PFSK-1 (cell line): ENCODE measurements at regions not wholly inside any gene's neighbourhood (a gene's known extent, or its start where the extent isn't known, plus 50 kb on each side); places are given as distances from the start of the nearest gene placed in this dataset.

Experiments
- FOXP2 ChIP-seq: optimal IDR thresholded peaks from 2 replicates; pipeline ENCODE3; 2011; ENCODE audit warnings: borderline replicate concordance, control low read depth, inconsistent platforms; ENCODE audit not compliant: insufficient read depth; ENCODE audit errors: extremely low read length, extremely low read depth
- POLR2AphosphoS5 ChIP-seq: IDR thresholded peaks from 2 replicates; pipeline ENCODE4 v1.6.1; 2012; ENCODE audit warnings: low read depth, mild to moderate bottlenecking, control low read depth, low read length, moderate library complexity
- SIN3A ChIP-seq: IDR thresholded peaks from 2 replicates; pipeline ENCODE4 v1.6.1; 2012; ENCODE audit warnings: mild to moderate bottlenecking, low read length, moderate library complexity, borderline replicate concordance; ENCODE audit not compliant: insufficient read depth
- TAF1 ChIP-seq: IDR thresholded peaks from 2 replicates; pipeline ENCODE4 v1.6.1; 2012; ENCODE audit warnings: low read length, control low read depth, borderline replicate concordance; ENCODE audit not compliant: insufficient read depth
- TF ChIP-seq, protein P1 (sequence below), 2 experiments: IDR thresholded peaks; 2 replicates each; pipeline versions ENCODE4 v1.6.1 to v1.8.0; 2011 to 2012; ENCODE audit warnings: low read depth in 2 of 2, low read length in 2 of 2, control low read depth in 1 of 2, inconsistent platforms in 1 of 2, mild to moderate bottlenecking in 1 of 2, moderate library complexity in 1 of 2; ENCODE audit not compliant: insufficient read depth in 1 of 2

- TF ChIP-seq, protein P1, sequence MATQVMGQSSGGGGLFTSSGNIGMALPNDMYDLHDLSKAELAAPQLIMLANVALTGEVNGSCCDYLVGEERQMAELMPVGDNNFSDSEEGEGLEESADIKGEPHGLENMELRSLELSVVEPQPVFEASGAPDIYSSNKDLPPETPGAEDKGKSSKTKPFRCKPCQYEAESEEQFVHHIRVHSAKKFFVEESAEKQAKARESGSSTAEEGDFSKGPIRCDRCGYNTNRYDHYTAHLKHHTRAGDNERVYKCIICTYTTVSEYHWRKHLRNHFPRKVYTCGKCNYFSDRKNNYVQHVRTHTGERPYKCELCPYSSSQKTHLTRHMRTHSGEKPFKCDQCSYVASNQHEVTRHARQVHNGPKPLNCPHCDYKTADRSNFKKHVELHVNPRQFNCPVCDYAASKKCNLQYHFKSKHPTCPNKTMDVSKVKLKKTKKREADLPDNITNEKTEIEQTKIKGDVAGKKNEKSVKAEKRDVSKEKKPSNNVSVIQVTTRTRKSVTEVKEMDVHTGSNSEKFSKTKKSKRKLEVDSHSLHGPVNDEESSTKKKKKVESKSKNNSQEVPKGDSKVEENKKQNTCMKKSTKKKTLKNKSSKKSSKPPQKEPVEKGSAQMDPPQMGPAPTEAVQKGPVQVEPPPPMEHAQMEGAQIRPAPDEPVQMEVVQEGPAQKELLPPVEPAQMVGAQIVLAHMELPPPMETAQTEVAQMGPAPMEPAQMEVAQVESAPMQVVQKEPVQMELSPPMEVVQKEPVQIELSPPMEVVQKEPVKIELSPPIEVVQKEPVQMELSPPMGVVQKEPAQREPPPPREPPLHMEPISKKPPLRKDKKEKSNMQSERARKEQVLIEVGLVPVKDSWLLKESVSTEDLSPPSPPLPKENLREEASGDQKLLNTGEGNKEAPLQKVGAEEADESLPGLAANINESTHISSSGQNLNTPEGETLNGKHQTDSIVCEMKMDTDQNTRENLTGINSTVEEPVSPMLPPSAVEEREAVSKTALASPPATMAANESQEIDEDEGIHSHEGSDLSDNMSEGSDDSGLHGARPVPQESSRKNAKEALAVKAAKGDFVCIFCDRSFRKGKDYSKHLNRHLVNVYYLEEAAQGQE (IDR thresholded peaks at IDR 0.05; ENCODE audit: insufficient read depth in 1 of 2, low read depth in 2 of 2, low read length in 2 of 2), result no peak
- TF ChIP-seq SIN3A (no peak), FOXP2 (no peak), POLR2AphosphoS5 (no peak), TAF1 (no peak)
Observed at GRCh38 chr3:110932567-110932966, 139.0 kb upstream of the NECTIN3 start.

GRCh38 chr3:110933821-110934426 lies 137.7 kb upstream of the NECTIN3 start:
- TF ChIP-seq SIN3A (no peak), TAF1 (no peak), FOXP2 (no peak), POLR2AphosphoS5 (no peak)
- TF ChIP-seq, protein P1 (IDR thresholded peaks at IDR 0.05; ENCODE audit: insufficient read depth in 1 of 2, low read depth in 2 of 2, low read length in 2 of 2), result no peak

DNA sequence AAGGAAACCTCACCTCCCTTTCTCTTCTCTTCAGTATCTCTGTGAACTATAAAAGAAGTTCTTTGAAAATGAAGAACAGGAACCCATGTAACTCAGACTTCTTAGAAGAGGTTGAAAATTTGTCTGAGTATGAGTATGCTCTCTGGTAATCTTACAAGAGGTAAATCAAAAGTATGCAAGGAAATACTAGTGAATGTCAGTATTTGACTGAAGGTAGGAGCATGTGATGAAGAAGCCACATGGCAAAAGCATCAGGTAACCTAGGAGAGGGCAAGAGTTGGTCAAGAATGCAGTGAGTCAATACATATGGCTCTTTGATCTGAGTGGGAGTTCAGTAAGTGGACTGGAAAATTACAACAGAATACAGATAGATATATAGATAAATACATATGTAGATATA lies 133.0 kb upstream of the NECTIN3 start:
- TF ChIP-seq FOXP2, result no peak

DNA sequence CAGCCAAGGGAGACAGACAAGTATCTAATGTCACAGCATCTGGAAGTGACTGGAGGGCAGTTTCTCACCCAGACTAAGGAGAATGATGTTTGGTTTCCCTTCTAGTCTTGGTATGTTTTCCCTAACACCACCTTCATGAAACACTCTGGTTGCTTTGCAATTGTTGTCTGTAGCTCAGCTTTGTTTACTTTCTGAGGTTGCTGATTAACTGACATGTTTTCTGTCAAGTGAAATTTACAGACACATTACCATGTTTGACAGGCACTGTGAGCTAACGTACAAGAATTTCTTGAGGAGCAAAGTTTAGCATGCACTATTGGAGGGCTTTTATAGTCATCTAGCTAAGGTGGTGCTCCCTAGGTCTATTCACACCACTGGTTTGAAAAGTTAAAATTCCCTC lies 131.6 kb upstream of the NECTIN3 start:
- TF ChIP-seq, protein P1 (IDR thresholded peaks at IDR 0.05; ENCODE audit: insufficient read depth in 1 of 2, low read depth in 2 of 2, low read length in 2 of 2), result no peak
- TF ChIP-seq POLR2AphosphoS5 (no peak), TAF1 (no peak), SIN3A (no peak), FOXP2 (no peak)

DNA sequence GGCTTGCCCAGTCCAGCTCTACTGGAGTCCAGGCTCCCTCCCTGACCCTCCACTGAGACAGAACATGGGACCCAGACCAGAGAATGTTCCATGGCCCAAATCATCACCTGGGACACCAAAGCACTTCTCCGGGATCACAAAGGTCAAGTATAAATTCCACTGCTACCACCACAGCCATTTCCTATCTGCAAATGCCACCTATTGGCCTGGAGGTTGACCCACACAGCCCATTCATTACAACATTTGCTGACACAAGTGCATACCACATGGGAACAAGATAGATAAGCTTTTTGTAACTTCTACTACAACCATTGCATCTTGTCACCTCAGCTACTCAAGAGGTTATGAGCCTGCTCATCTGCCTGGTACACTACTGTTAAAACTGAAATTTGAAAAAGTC lies 126.8 kb upstream of the NECTIN3 start:
- TF ChIP-seq SIN3A (no peak), FOXP2 (no peak), TAF1 (no peak), POLR2AphosphoS5 (no peak)

DNA sequence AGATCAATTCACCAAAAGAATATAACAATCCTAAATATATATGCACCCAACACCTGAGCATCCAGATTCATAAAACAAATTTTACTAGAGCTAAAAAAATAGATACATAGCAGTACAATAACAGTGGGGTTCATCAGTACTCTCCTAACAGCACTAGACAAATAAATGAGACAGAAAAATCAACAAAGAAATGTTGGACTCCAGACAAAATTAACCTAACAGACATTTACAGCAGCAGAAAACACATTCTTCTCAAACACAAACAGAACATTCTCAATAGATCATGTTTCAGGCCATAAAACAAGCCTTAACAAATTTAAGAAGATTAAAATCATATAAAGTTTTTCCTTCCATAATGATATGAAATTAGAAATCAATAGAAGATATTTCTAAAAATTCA lies 124.8 kb upstream of the NECTIN3 start:
- TF ChIP-seq SIN3A, result no peak

DNA sequence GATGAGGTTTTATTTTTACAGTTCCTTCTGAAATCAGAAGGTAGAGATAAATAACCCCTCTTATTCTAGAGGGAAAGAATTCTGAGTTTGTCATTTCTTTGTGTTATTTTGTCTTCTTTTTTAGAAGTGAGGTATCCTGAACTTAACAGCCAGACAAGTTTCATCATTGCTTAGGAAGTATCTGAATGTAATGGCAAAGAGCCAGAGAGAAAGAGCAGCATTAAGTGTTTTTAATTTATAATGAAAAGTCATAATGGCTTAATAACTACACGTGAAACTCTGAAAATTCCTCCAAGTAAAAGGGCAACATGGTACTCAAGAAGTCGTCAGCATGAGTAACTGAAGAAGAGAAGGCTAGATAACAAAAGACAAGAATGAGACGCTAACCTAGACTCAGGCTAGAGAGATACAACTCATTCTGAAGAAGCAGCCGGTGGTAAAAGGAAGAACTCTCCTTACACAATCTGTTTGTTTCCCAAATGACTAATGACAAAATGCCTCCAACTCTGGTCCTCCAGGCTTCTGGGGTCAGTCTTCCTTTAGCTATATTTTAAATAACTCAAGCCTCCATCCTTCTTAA lies 116.2 kb upstream of the NECTIN3 start:
- no peak for TF ChIP-seq POLR2AphosphoS5
- no peak for TF ChIP-seq SIN3A
- TF ChIP-seq FOXP2, result no peak
- TF ChIP-seq, protein P1 (IDR thresholded peaks at IDR 0.05; ENCODE audit: insufficient read depth in 1 of 2, low read depth in 2 of 2, low read length in 2 of 2), result no peak
- TF ChIP-seq TAF1, result no peak
